Activated CD4-positive, CD25-positive, alpha-beta regulatory T cell (primary cell): ENCODE measurements at regions not wholly inside any gene's neighbourhood (a gene's known extent, or its start where the extent isn't known, plus 50 kb on each side); places are given as distances from the start of the nearest gene placed in this dataset.

Source experiments
- DNase-seq, 4 experiments: peaks; one replicate each; lab custom pipeline; 2025; lab: John Stamatoyannopoulos, UW

GRCh38 chr12:67535176-67535575 is 113.4 kb upstream of the DYRK2 start:
- no peak for DNase-seq

GRCh38 chr12:67535971-67536370 is 112.6 kb upstream of the DYRK2 start:
- no peak for DNase-seq

- no peak for DNase-seq
Measured at GRCh38 chr12:67539329-67539728, 109.2 kb upstream of the DYRK2 start.

- no peak for DNase-seq
Measured at GRCh38 chr12:67539946-67540345, 108.6 kb upstream of the DYRK2 start.

GRCh38 chr12:67540920-67541624 is 107.5 kb upstream of the DYRK2 start:
- no peak for DNase-seq

GRCh38 chr12:67541625-67541991 is 106.9 kb upstream of the DYRK2 start:
- peak in 1 of 4 experiments; percentile 3 for DNase-seq

- no peak for DNase-seq
Measured at GRCh38 chr12:67543021-67543770, 105.3 kb upstream of the DYRK2 start.

- DNase-seq: no peak
Measured at GRCh38 chr12:67545298-67545697, 103.2 kb upstream of the DYRK2 start.

- no peak for DNase-seq
Measured at GRCh38 chr12:67546746-67547145, 101.8 kb upstream of the DYRK2 start.

GRCh38 chr12:67555075-67555717 is 93.3 kb upstream of the DYRK2 start:
- DNase-seq: peak in 1 of 4 experiments; percentile 21

- DNase-seq: no peak
Measured at GRCh38 chr12:67558775-67559174, 89.8 kb upstream of the DYRK2 start.

GRCh38 chr12:67559751-67560150 is 88.8 kb upstream of the DYRK2 start:
- no peak for DNase-seq

GRCh38 chr12:67562513-67563287 is 85.8 kb upstream of the DYRK2 start:
- DNase-seq: no peak

- DNase-seq: no peak
Measured at GRCh38 chr12:67568055-67568454, 80.5 kb upstream of the DYRK2 start.

GRCh38 chr12:67572492-67572891 is 76.1 kb upstream of the DYRK2 start:
- no peak for DNase-seq

- DNase-seq: no peak
Measured at GRCh38 chr12:67573566-67573965, 75.0 kb upstream of the DYRK2 start.

- no peak for DNase-seq
Measured at GRCh38 chr12:67578976-67579661, 69.4 kb upstream of the DYRK2 start.

- DNase-seq: no peak
Measured at GRCh38 chr12:67579662-67580003, 68.9 kb upstream of the DYRK2 start.

- DNase-seq: no peak
Measured at GRCh38 chr12:67582238-67582834, 66.2 kb upstream of the DYRK2 start.

GRCh38 chr12:67582844-67583243 is 65.7 kb upstream of the DYRK2 start:
- DNase-seq: no peak

GRCh38 chr12:67586951-67587350 is 61.6 kb upstream of the DYRK2 start:
- DNase-seq: no peak
